Spleen (tissue), 7 donors: ENCODE measurements at regions not wholly inside any gene's neighbourhood (a gene's known extent, or its start where the extent isn't known, plus 50 kb on each side); places are given as distances from the start of the nearest gene placed in this dataset.

ENCODE experiments used
- POLR2A ChIP-seq, 3 donors: fragments of 450-650 bp; IDR thresholded peaks; one replicate each; pipeline ENCODE4 v1.5.1; 2017; ENCODE audit warnings: antibody characterized with exemption in 3 of 3, mild to moderate bottlenecking in 1 of 3
- POLR2AphosphoS5 ChIP-seq, 3 donors: sonication (generic); formaldehyde crosslinking; IDR thresholded peaks; one replicate each; pipeline ENCODE4 v1.5.1; 2017; ENCODE audit warnings: antibody characterized with exemption in 3 of 3
- TF ChIP-seq, protein P1 (sequence below), 11 experiments: fragments of 200-600 bp in 7 of 11; fragments of 450-650 bp in 4 of 11; sonication (generic) in 4 of 11; IDR thresholded peaks in 8 of 11; conservative IDR thresholded peaks in 3 of 11; 1 replicate in 7 of 11; 2 replicates in 4 of 11; pipeline versions ENCODE4 v1.4.0 to v1.8.0; 2016 to 2021; ENCODE audit warnings: antibody characterized with exemption in 11 of 11, inconsistent platforms in 4 of 11, mild to moderate bottlenecking in 1 of 11
- donor health status: DM: no; HTN: no; CAD: no; lungs with moderate emphysema.
- donor health status: DM: no; HTN: no; CAD: no.
- donor health status: DM: no; HTN: no; CAD: no.

DNA sequence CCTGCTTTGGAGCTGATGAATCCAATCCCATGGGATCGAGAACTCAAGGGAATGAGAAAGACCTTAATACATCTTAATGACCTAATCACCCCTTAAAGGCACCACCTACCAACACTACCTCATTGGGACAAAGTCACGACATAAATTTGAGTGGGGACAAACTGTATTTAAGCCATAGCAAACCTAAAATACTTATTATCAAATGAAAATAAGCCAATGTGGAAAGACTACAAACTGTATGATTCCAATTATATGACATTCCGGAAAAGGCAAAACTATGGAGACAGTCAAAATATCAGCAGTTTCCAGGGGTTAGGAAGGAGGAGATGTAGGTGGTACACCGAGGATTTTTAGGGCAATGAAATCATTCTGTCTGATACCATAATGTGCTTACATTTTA is 53.3 kb upstream of the NCOA3 start:
- TF ChIP-seq POLR2A (IDR thresholded peaks at IDR 0.05) (no peak), POLR2AphosphoS5 (IDR thresholded peaks at IDR 0.05) (no peak)
- TF ChIP-seq, protein P1, sequence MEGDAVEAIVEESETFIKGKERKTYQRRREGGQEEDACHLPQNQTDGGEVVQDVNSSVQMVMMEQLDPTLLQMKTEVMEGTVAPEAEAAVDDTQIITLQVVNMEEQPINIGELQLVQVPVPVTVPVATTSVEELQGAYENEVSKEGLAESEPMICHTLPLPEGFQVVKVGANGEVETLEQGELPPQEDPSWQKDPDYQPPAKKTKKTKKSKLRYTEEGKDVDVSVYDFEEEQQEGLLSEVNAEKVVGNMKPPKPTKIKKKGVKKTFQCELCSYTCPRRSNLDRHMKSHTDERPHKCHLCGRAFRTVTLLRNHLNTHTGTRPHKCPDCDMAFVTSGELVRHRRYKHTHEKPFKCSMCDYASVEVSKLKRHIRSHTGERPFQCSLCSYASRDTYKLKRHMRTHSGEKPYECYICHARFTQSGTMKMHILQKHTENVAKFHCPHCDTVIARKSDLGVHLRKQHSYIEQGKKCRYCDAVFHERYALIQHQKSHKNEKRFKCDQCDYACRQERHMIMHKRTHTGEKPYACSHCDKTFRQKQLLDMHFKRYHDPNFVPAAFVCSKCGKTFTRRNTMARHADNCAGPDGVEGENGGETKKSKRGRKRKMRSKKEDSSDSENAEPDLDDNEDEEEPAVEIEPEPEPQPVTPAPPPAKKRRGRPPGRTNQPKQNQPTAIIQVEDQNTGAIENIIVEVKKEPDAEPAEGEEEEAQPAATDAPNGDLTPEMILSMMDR (IDR thresholded peaks at IDR 0.05 in 8 of 11, conservative IDR thresholded peaks at IDR 0.05 in 3 of 11), result no peak
